B cell (primary cell): ENCODE measurements at regions not wholly inside any gene's neighbourhood (a gene's known extent, or its start where the extent isn't known, plus 50 kb on each side); places are given as distances from the start of the nearest gene placed in this dataset.

ENCODE experiments used
- ATAC-seq: fragments of 200-7000 bp; cut with Tn5 transposase; one replicate; pipeline ENCODE4 v1.10.0; 2021; ENCODE audit warnings: low read depth, mild to moderate bottlenecking, moderate number of reproducible peaks, moderate library complexity
- CTCF ChIA-PET: fragments of 350-600 bp; sonication (Branson Sonifier 250); formaldehyde crosslinking; loops from one replicate; lab custom pipeline; 2021; ENCODE audit warnings: antibody characterized with exemption, inconsistent platforms; lab: Charles Lee
- POLR2A ChIA-PET: fragments of 350-600 bp; sonication (Branson Sonifier 250); formaldehyde crosslinking; loops from one replicate; lab custom pipeline; 2021; ENCODE audit warnings: antibody characterized with exemption; lab: Charles Lee
- DNase-seq: peaks from one replicate; pipeline ENCODE4 v3.0.0; 2013
- H2AFZ ChIP-seq: 2 replicates; pipeline ENCODE4 v1.6.1; 2012; ENCODE audit warnings: mild to moderate bottlenecking, low read depth, low read length; ENCODE audit not compliant: insufficient read depth, poor library complexity, severe bottlenecking
- H3K27ac ChIP-seq, 2 donors: 1 replicate in 1 of 2; 2 replicates in 1 of 2; pipeline ENCODE4 v1.5.1; 2012 to 2013; ENCODE audit warnings: low read length in 2 of 2, mild to moderate bottlenecking in 2 of 2, moderate library complexity in 1 of 2
- H3K27me3 ChIP-seq, 4 experiments: fragments of 200-600 bp in 1 of 4; sonication (generic) in 1 of 4; replicated peaks in 1 of 4; 1 replicate in 2 of 4; 2 replicates in 2 of 4; pipeline versions ENCODE4 v1.6.1 to v1.7.0; 2013 to 2016; ENCODE audit warnings: low read length in 3 of 4, mild to moderate bottlenecking in 2 of 4, mixed read lengths in 1 of 4, moderate library complexity in 1 of 4; ENCODE audit not compliant: insufficient read depth in 4 of 4, control insufficient read depth in 3 of 4; ENCODE audit errors: control extremely low read depth in 1 of 4
- H3K36me3 ChIP-seq, 2 experiments: replicated peaks in 1 of 2; 1 replicate in 1 of 2; 2 replicates in 1 of 2; pipeline versions ENCODE4 v1.6.1 to v1.7.1; 2013; ENCODE audit warnings: low read length in 1 of 2; ENCODE audit not compliant: insufficient read depth in 2 of 2, control insufficient read depth in 1 of 2; ENCODE audit errors: control extremely low read depth in 1 of 2, extremely low read depth in 1 of 2
- H3K4me1 ChIP-seq, 2 donors: fragments of 200-600 bp in 1 of 2; sonication (generic) in 1 of 2; 1 replicate in 1 of 2; 2 replicates in 1 of 2; pipeline versions ENCODE4 v1.5.1 to v1.6.1; 2013 to 2017; ENCODE audit warnings: low read length in 2 of 2; ENCODE audit not compliant: control insufficient read depth in 2 of 2, insufficient read depth in 2 of 2
- H3K4me2 ChIP-seq: replicated peaks from 2 replicates; pipeline ENCODE3; 2012; ENCODE audit warnings: mild to moderate bottlenecking, low read depth, low read length; ENCODE audit not compliant: poor library complexity, severe bottlenecking
- H3K4me3 ChIP-seq, 5 experiments: fragments of 200-600 bp in 1 of 5; sonication (generic) in 1 of 5; 1 replicate in 3 of 5; 2 replicates in 2 of 5; pipeline versions ENCODE4 v1.5.1 to v1.7.0; 2011 to 2016; ENCODE audit warnings: low read length in 4 of 5, mild to moderate bottlenecking in 4 of 5, low read depth in 2 of 5, control low read depth in 1 of 5, moderate library complexity in 1 of 5; ENCODE audit not compliant: insufficient read depth in 1 of 5; ENCODE audit errors: control extremely low read depth in 1 of 5, extremely low read depth in 1 of 5
- H3K79me2 ChIP-seq: fragments of 200-600 bp; sonication (generic); one replicate; pipeline ENCODE4 v1.6.0; 2016; ENCODE audit warnings: low read length; ENCODE audit not compliant: control insufficient read depth, insufficient read depth
- H3K9ac ChIP-seq: fragments of 200-600 bp; sonication (generic); 2 replicates; pipeline ENCODE4 v1.6.1; 2017; ENCODE audit warnings: mild to moderate bottlenecking, low read length, moderate library complexity
- H3K9me3 ChIP-seq, 3 donors: one replicate each; pipeline versions ENCODE4 v1.6.1 to v1.7.1; 2013; ENCODE audit warnings: low read length in 2 of 3; ENCODE audit not compliant: control insufficient read depth in 2 of 3, insufficient read depth in 1 of 3; ENCODE audit errors: control extremely low read depth in 1 of 3
- H4K20me1 ChIP-seq: 2 replicates; pipeline ENCODE4 v1.6.0; 2012; ENCODE audit warnings: mild to moderate bottlenecking, low read length; ENCODE audit not compliant: insufficient read depth, control insufficient read depth, poor library complexity, severe bottlenecking
- H3K27ac Mint-ChIP-seq: one replicate; pipeline ENCODE4 v1.8.0; 2021; ENCODE audit warnings: mixed read lengths
- H3K27me3 Mint-ChIP-seq: one replicate; pipeline ENCODE4 v1.8.0; 2021; ENCODE audit warnings: mixed read lengths
- H3K4me1 Mint-ChIP-seq: one replicate; pipeline ENCODE4 v1.8.0; 2021; ENCODE audit warnings: mixed read lengths
- H3K4me3 Mint-ChIP-seq: one replicate; pipeline ENCODE4 v1.8.0; 2021; ENCODE audit warnings: mixed read lengths
- H3K9me3 Mint-ChIP-seq: one replicate; pipeline ENCODE4 v1.8.0; 2022; ENCODE audit warnings: mixed read lengths; ENCODE audit not compliant: insufficient read depth
- CTCF ChIP-seq: fragments of 200-600 bp; IDR thresholded peaks from one replicate; pipeline ENCODE4 v1.8.0; 2022; ENCODE audit warnings: antibody characterized with exemption, mild to moderate bottlenecking
- EZH2 ChIP-seq: IDR thresholded peaks from 2 replicates; pipeline ENCODE4 v1.6.1; 2012; ENCODE audit warnings: borderline replicate concordance, low read depth, mild to moderate bottlenecking, moderate library complexity, low read length; ENCODE audit not compliant: insufficient read depth, poor library complexity, severe bottlenecking
- WGBS: methylation state at CpG from one replicate; pipeline ENCODE4 v1.1.5; 2013; ENCODE audit warnings: missing lambda C conversion rate; ENCODE audit not compliant: insufficient coverage; 5-methylcytosine and 5-hydroxymethylcytosine counted together
- intact Hi-C: fragments of 100-400 bp; cut with micrococcal nuclease; formaldehyde crosslinking; loops from one replicate; pipeline ENCODE4 v1.10.0; 2022

DNA sequence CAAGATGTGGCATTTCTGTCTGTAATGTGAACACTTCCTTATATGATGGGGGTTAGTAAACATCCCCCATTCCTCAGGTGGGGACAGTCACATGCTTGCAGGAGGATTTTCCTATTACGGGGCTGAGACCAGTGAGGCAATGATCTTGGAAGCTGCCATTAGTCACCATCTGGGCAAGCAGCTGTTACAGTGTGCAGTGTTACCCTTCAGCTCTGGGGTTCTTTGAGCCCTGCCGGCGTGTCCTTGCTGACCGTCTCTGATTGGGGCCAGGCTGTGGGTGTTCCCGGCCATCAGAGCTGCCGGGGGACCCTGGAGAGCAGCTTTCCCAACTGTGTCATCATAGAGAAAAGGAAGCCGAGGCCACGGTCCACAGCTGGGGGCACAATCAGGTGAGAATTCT lies 126.8 kb upstream of the FAM20C start:
- no peaks in the 10 kb centered on the region for H3K79me2 ChIP-seq
- POLR2A ChIA-PET: no interaction called here
- no peak overlapping the region for H2AFZ ChIP-seq
- no peaks in the 10 kb centered on the region for H3K36me3 ChIP-seq
- Mint-ChIP-seq H3K27ac (no peak overlapping the region), H3K4me1 (peaks cover 8% of the 10 kb centered on the region), H3K9me3 (no peaks in the 10 kb centered on the region), H3K27me3 (no peaks in the 10 kb centered on the region), H3K4me3 (no peak overlapping the region)
- H3K9me3 ChIP-seq: no peaks in the 10 kb centered on the region
- no peak overlapping the region for H3K4me3 ChIP-seq
- no peak overlapping the region for H3K9ac ChIP-seq
- H3K27ac ChIP-seq: no peak overlapping the region
- 89% methylated on average over 8 of the region's 8 CpGs for WGBS
- H3K27me3 ChIP-seq: no peaks in the 10 kb centered on the region
- ATAC-seq (no peak), DNase-seq (no peak)
- H3K4me2 ChIP-seq: no peak overlapping the region
- H3K4me1 ChIP-seq: peaks cover 6 to 12% of the 10 kb centered on the region in 2 donors
- H4K20me1 ChIP-seq: no peaks in the 10 kb centered on the region
- TF ChIP-seq EZH2 (no peak), CTCF (no peak)
- intact Hi-C loops: no loop called here
- CTCF ChIA-PET: no interaction called here

GRCh38 chr7:66296-66695 lies 126.1 kb upstream of the FAM20C start:
- ChIA-PET CTCF (no interaction called here), POLR2A (no interaction called here)
- Histone ChIP-seq H3K79me2 (no peaks in the 10 kb centered on the region), H3K4me1 (peaks cover 6 to 12% of the 10 kb centered on the region in 2 donors), H3K36me3 (no peaks in the 10 kb centered on the region), H4K20me1 (no peaks in the 10 kb centered on the region), H2AFZ (no peak overlapping the region), H3K9me3 (no peaks in the 10 kb centered on the region), H3K4me3 (no peak overlapping the region), H3K9ac (no peak overlapping the region), H3K4me2 (no peak overlapping the region), H3K27ac (no peak overlapping the region), H3K27me3 (no peaks in the 10 kb centered on the region)
- Mint-ChIP-seq H3K9me3 (no peaks in the 10 kb centered on the region), H3K27me3 (no peaks in the 10 kb centered on the region), H3K27ac (no peak overlapping the region), H3K4me3 (no peak overlapping the region), H3K4me1 (peaks cover 8% of the 10 kb centered on the region)
- no peak for DNase-seq
- 92% methylated on average over 12 of the region's 12 CpGs for WGBS
- intact Hi-C loops: no loop called here
- ATAC-seq: no peak
- TF ChIP-seq CTCF: no peak
- no peak for TF ChIP-seq EZH2
